Midbrain (tissue), 1 donor: ENCODE measurements at regions not wholly inside any gene's neighbourhood (a gene's known extent, or its start where the extent isn't known, plus 50 kb on each side); places are given as distances from the start of the nearest gene placed in this dataset.

ENCODE experiments used
- DNase-seq: peaks from one replicate; lab custom pipeline; 2025; lab: John Stamatoyannopoulos, UW

GRCh38 chr10:83935339-83935736 lies 204.0 kb upstream of the GHITM start:
- DNase-seq = no peak

GRCh38 chr10:83935911-83936310 lies 203.4 kb upstream of the GHITM start:
- no peak for DNase-seq

- DNase-seq = no peak
These were observed 202.1 kb upstream of the GHITM start for GRCh38 chr10:83937161-83937560.

GRCh38 chr10:83937826-83938225 lies 201.5 kb upstream of the GHITM start:
- no peak for DNase-seq

GRCh38 chr10:83941189-83941588 lies 198.1 kb upstream of the GHITM start:
- DNase-seq = no peak

- no peak for DNase-seq
These were observed 196.9 kb upstream of the GHITM start for GRCh38 chr10:83942410-83942809.

- DNase-seq = no peak
These were observed 196.3 kb upstream of the GHITM start for GRCh38 chr10:83943049-83943448.

- no peak for DNase-seq
These were observed 195.4 kb upstream of the GHITM start for GRCh38 chr10:83943920-83944319.

GRCh38 chr10:83945982-83946718 lies 193.2 kb upstream of the GHITM start:
- no peak for DNase-seq

- DNase-seq = no peak
These were observed 187.0 kb upstream of the GHITM start for GRCh38 chr10:83952314-83952713.

- DNase-seq = no peak
These were observed 185.7 kb upstream of the GHITM start for GRCh38 chr10:83953589-83953988.

- DNase-seq = peak; percentile 6
These were observed 185.0 kb upstream of the GHITM start for GRCh38 chr10:83954193-83954799.

GRCh38 chr10:83955406-83955805 lies 183.9 kb upstream of the GHITM start:
- no peak for DNase-seq

GRCh38 chr10:83957168-83957947 lies 182.0 kb upstream of the GHITM start:
- no peak for DNase-seq

GRCh38 chr10:83959328-83959727 lies 180.0 kb upstream of the GHITM start:
- no peak for DNase-seq

GRCh38 chr10:83960125-83960524 lies 179.2 kb upstream of the GHITM start:
- no peak for DNase-seq

- no peak for DNase-seq
These were observed 177.7 kb upstream of the GHITM start for GRCh38 chr10:83961620-83962019.

GRCh38 chr10:83963446-83963845 lies 175.9 kb upstream of the GHITM start:
- DNase-seq = no peak

- no peak for DNase-seq
These were observed 173.8 kb upstream of the GHITM start for GRCh38 chr10:83965473-83965872.

- no peak for DNase-seq
These were observed 171.3 kb upstream of the GHITM start for GRCh38 chr10:83968052-83968451.

- DNase-seq = no peak
These were observed 160.5 kb upstream of the GHITM start for GRCh38 chr10:83978681-83979383.

- no peak for DNase-seq
These were observed 156.5 kb upstream of the GHITM start for GRCh38 chr10:83982812-83983211.
